ENCODE measurements at regions not wholly inside any gene's neighbourhood (a gene's known extent, or its start where the extent isn't known, plus 50 kb on each side); places are given as distances from the start of the nearest gene placed in this dataset.
A peak's percentile ranks its signal among the peaks of the same experiment; 100 is the strongest.
"Not testable (repeated sequence)": the region's sequence is repeated elsewhere in the genome, so short reads cannot be mapped to it uniquely, and the experiment has no call there.

- no peaks in the 10 kb centered on the region for H3K36me3 Mint-ChIP-seq
- no peaks in the 10 kb centered on the region for H3K36me3 ChIP-seq (ENCODE audit: control insufficient read depth, insufficient read depth, low read length)
- H3K4me3 ChIP-seq (ENCODE audit: low read length), result no peak overlapping the region
- no peaks in the 10 kb centered on the region for H3K27me3 ChIP-seq (ENCODE audit: control insufficient read depth, insufficient read depth, low read length)
- H3K9me3 Mint-ChIP-seq, result peaks cover 2% of the 10 kb centered on the region in 2 donors
- no peak overlapping the region for H3K27ac ChIP-seq (ENCODE audit: low read length)
- intact Hi-C loops (cut with micrococcal nuclease), result no loop called here
- H3K27ac Mint-ChIP-seq, result no peak overlapping the region
- H3K9me3 ChIP-seq (ENCODE audit: control insufficient read depth, insufficient read depth, low read length), result peaks cover 4% of the 10 kb centered on the region
- no peaks in the 10 kb centered on the region for H3K4me1 Mint-ChIP-seq
- TF ChIP-seq CTCF (IDR thresholded peaks at IDR 0.05), result no peak
- ATAC-seq, result no peak
- H3K27me3 Mint-ChIP-seq (ENCODE audit: low read depth in 2 of 2), result peaks cover 4 to 6% of the 10 kb centered on the region in 2 donors
- 45% methylated on average over 26 of the region's 26 CpGs for WGBS (ENCODE audit: insufficient coverage)
- no peaks in the 10 kb centered on the region for H3K4me1 ChIP-seq (ENCODE audit: control insufficient read depth, insufficient read depth, low read length)
- H3K4me3 Mint-ChIP-seq, result no peak overlapping the region
- no peak for DNase-seq
Observed at GRCh38 chr17:26963163-26963503, 330.8 kb upstream of the WSB1 start.

- intact Hi-C loops (cut with micrococcal nuclease); H3K27me3 Mint-ChIP-seq (ENCODE audit: low read depth in 2 of 2); H3K36me3 ChIP-seq (ENCODE audit: control insufficient read depth, insufficient read depth, low read length); H3K27ac Mint-ChIP-seq; H3K4me1 ChIP-seq (ENCODE audit: control insufficient read depth, insufficient read depth, low read length); H3K9me3 Mint-ChIP-seq; ATAC-seq; DNase-seq; H3K27ac ChIP-seq (ENCODE audit: low read length); H3K9me3 ChIP-seq (ENCODE audit: control insufficient read depth, insufficient read depth, low read length); H3K27me3 ChIP-seq (ENCODE audit: control insufficient read depth, insufficient read depth, low read length); H3K4me3 ChIP-seq (ENCODE audit: low read length); H3K36me3 Mint-ChIP-seq; H3K4me1 Mint-ChIP-seq; H3K4me3 Mint-ChIP-seq: not testable (repeated sequence)
- 85% methylated on average over 1 of the region's 1 CpG for WGBS (ENCODE audit: insufficient coverage)
Observed at GRCh38 chr17:26965898-26966624, 327.9 kb upstream of the WSB1 start.

GRCh38 chr17:26966625-26967179 is 327.2 kb upstream of the WSB1 start:
- H3K4me1 Mint-ChIP-seq; H3K27me3 Mint-ChIP-seq (ENCODE audit: low read depth in 2 of 2); H3K9me3 Mint-ChIP-seq; DNase-seq; H3K4me3 ChIP-seq (ENCODE audit: low read length); H3K9me3 ChIP-seq (ENCODE audit: control insufficient read depth, insufficient read depth, low read length); H3K27ac ChIP-seq (ENCODE audit: low read length); H3K4me3 Mint-ChIP-seq; intact Hi-C loops (cut with micrococcal nuclease); H3K36me3 Mint-ChIP-seq; H3K36me3 ChIP-seq (ENCODE audit: control insufficient read depth, insufficient read depth, low read length); H3K27ac Mint-ChIP-seq; ATAC-seq; H3K27me3 ChIP-seq (ENCODE audit: control insufficient read depth, insufficient read depth, low read length); H3K4me1 ChIP-seq (ENCODE audit: control insufficient read depth, insufficient read depth, low read length): not testable (repeated sequence)
- 51% methylated on average over 2 of the region's 2 CpGs for WGBS (ENCODE audit: insufficient coverage)

GRCh38 chr17:26981845-26982425 is 312.0 kb upstream of the WSB1 start:
- 95% methylated on average over 30 of the region's 30 CpGs for WGBS (ENCODE audit: insufficient coverage)

GRCh38 chr17:26982563-26982962 is 311.4 kb upstream of the WSB1 start:
- H3K27me3 ChIP-seq (ENCODE audit: control insufficient read depth, insufficient read depth, low read length); DNase-seq; H3K4me1 Mint-ChIP-seq; H3K27me3 Mint-ChIP-seq (ENCODE audit: low read depth in 2 of 2); H3K27ac Mint-ChIP-seq; H3K36me3 ChIP-seq (ENCODE audit: control insufficient read depth, insufficient read depth, low read length); ATAC-seq; intact Hi-C loops (cut with micrococcal nuclease); H3K9me3 ChIP-seq (ENCODE audit: control insufficient read depth, insufficient read depth, low read length); H3K27ac ChIP-seq (ENCODE audit: low read length); H3K4me3 ChIP-seq (ENCODE audit: low read length); H3K36me3 Mint-ChIP-seq; H3K4me1 ChIP-seq (ENCODE audit: control insufficient read depth, insufficient read depth, low read length); H3K4me3 Mint-ChIP-seq: not testable (repeated sequence)
- 81% methylated on average over 3 of the region's 3 CpGs for WGBS (ENCODE audit: insufficient coverage)
- peaks cover 11 to 18% of the 10 kb centered on the region in 2 donors for H3K9me3 Mint-ChIP-seq

More at GRCh38 chr17:26981845-26982425, 312.0 kb upstream of the WSB1 start:
- ATAC-seq, result peak in 1 of 3 donors; percentile 17
- H3K27me3 Mint-ChIP-seq (ENCODE audit: low read depth in 2 of 2); H3K36me3 Mint-ChIP-seq; H3K27ac ChIP-seq (ENCODE audit: low read length); H3K4me1 Mint-ChIP-seq; DNase-seq; H3K27me3 ChIP-seq (ENCODE audit: control insufficient read depth, insufficient read depth, low read length); H3K9me3 ChIP-seq (ENCODE audit: control insufficient read depth, insufficient read depth, low read length); H3K4me3 Mint-ChIP-seq; H3K4me3 ChIP-seq (ENCODE audit: low read length); H3K36me3 ChIP-seq (ENCODE audit: control insufficient read depth, insufficient read depth, low read length); H3K4me1 ChIP-seq (ENCODE audit: control insufficient read depth, insufficient read depth, low read length); H3K27ac Mint-ChIP-seq; intact Hi-C loops (cut with micrococcal nuclease): not testable (repeated sequence)
- peaks cover 11 to 18% of the 10 kb centered on the region in 2 donors for H3K9me3 Mint-ChIP-seq

GRCh38 chr17:26987851-26988250 is 306.1 kb upstream of the WSB1 start:
- ATAC-seq; H3K27me3 Mint-ChIP-seq (ENCODE audit: low read depth in 2 of 2); H3K27ac ChIP-seq (ENCODE audit: low read length); H3K27me3 ChIP-seq (ENCODE audit: control insufficient read depth, insufficient read depth, low read length); H3K4me3 ChIP-seq (ENCODE audit: low read length); H3K27ac Mint-ChIP-seq; DNase-seq; H3K4me3 Mint-ChIP-seq; H3K36me3 ChIP-seq (ENCODE audit: control insufficient read depth, insufficient read depth, low read length); intact Hi-C loops (cut with micrococcal nuclease); H3K4me1 Mint-ChIP-seq; H3K9me3 Mint-ChIP-seq; H3K36me3 Mint-ChIP-seq; H3K9me3 ChIP-seq (ENCODE audit: control insufficient read depth, insufficient read depth, low read length); H3K4me1 ChIP-seq (ENCODE audit: control insufficient read depth, insufficient read depth, low read length): not testable (repeated sequence)
- WGBS (ENCODE audit: insufficient coverage), result 69% methylated on average over 3 of the region's 3 CpGs

- H3K27me3 Mint-ChIP-seq (ENCODE audit: low read depth in 2 of 2); H3K4me3 Mint-ChIP-seq; H3K36me3 ChIP-seq (ENCODE audit: control insufficient read depth, insufficient read depth, low read length); H3K27ac Mint-ChIP-seq; H3K36me3 Mint-ChIP-seq; intact Hi-C loops (cut with micrococcal nuclease); H3K9me3 ChIP-seq (ENCODE audit: control insufficient read depth, insufficient read depth, low read length); H3K27me3 ChIP-seq (ENCODE audit: control insufficient read depth, insufficient read depth, low read length); DNase-seq; H3K4me3 ChIP-seq (ENCODE audit: low read length); ATAC-seq; H3K27ac ChIP-seq (ENCODE audit: low read length); H3K4me1 ChIP-seq (ENCODE audit: control insufficient read depth, insufficient read depth, low read length); H3K9me3 Mint-ChIP-seq; H3K4me1 Mint-ChIP-seq: not testable (repeated sequence)
- 84% methylated on average over 5 of the region's 6 CpGs for WGBS (ENCODE audit: insufficient coverage)
Observed at GRCh38 chr17:26994648-26995047, 299.3 kb upstream of the WSB1 start.
